HCT116 (cell line): ENCODE measurements at regions not wholly inside any gene's neighbourhood (a gene's known extent, or its start where the extent isn't known, plus 50 kb on each side); places are given as distances from the start of the nearest gene placed in this dataset.
"Not testable (repeated sequence)": the region's sequence is repeated elsewhere in the genome, so short reads cannot be mapped to it uniquely, and the experiment has no call there.

Source experiments
- POLR2A ChIP-seq: IDR thresholded peaks from 2 replicates; pipeline ENCODE4 v1.7.0; 2011; ENCODE audit warnings: borderline replicate concordance; ENCODE audit not compliant: insufficient read depth, insufficient read length; ENCODE audit errors: extremely low read depth
- SRF ChIP-seq: IDR thresholded peaks from 2 replicates; pipeline ENCODE4 v1.6.1; 2012; ENCODE audit warnings: low read depth
- TF ChIP-seq, protein P1 (sequence below), 3 experiments: fragments of 200-600 bp in 1 of 3; sonication (generic) in 1 of 3; IDR thresholded peaks in 2 of 3; conservative IDR thresholded peaks in 1 of 3; 2 replicates each; pipeline ENCODE4 v1.5.1; 2012 to 2017; ENCODE audit warnings: low read depth in 2 of 3, low read length in 2 of 3, antibody characterized with exemption in 1 of 3, borderline replicate concordance in 1 of 3, control low read depth in 1 of 3, mild to moderate bottlenecking in 1 of 3, mixed read lengths in 1 of 3, mixed run types in 1 of 3, moderate library complexity in 1 of 3; ENCODE audit not compliant: insufficient read depth in 1 of 3

DNA sequence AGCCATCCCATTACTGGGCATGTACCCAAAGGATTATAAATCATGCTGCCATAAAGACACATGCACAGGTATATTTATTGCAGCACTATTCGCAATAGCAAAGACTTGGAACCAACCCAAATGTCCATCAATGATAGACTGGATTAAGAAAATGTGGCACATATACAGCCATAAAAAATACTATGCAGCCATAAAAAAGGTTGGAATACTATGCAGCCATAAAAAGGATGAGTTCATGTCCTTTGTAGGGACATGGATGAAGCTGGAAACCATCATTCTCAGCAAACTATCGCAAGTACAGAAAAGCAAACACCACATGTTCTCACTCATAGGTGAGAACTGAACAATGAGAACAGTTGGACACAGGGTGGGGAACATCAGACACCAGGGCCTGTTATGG, 151.5 kb downstream of the PLK2 start:
- not testable (repeated sequence) for TF ChIP-seq POLR2A, SRF
- TF ChIP-seq, protein P1, sequence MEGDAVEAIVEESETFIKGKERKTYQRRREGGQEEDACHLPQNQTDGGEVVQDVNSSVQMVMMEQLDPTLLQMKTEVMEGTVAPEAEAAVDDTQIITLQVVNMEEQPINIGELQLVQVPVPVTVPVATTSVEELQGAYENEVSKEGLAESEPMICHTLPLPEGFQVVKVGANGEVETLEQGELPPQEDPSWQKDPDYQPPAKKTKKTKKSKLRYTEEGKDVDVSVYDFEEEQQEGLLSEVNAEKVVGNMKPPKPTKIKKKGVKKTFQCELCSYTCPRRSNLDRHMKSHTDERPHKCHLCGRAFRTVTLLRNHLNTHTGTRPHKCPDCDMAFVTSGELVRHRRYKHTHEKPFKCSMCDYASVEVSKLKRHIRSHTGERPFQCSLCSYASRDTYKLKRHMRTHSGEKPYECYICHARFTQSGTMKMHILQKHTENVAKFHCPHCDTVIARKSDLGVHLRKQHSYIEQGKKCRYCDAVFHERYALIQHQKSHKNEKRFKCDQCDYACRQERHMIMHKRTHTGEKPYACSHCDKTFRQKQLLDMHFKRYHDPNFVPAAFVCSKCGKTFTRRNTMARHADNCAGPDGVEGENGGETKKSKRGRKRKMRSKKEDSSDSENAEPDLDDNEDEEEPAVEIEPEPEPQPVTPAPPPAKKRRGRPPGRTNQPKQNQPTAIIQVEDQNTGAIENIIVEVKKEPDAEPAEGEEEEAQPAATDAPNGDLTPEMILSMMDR (IDR thresholded peaks at IDR 0.05 in 2 of 3, conservative IDR thresholded peaks at IDR 0.05 in 1 of 3; ENCODE audit: borderline replicate concordance in 1 of 3, insufficient read depth in 1 of 3, low read depth in 2 of 3, low read length in 2 of 3) = not testable (repeated sequence)
